Right lobe of liver (tissue), 6 donors: ENCODE measurements at regions not wholly inside any gene's neighbourhood (a gene's known extent, or its start where the extent isn't known, plus 50 kb on each side); places are given as distances from the start of the nearest gene placed in this dataset.

ENCODE experiments used
- ATAC-seq, 4 donors: fragments of 200-7000 bp; cut with Tn5 transposase; one replicate each; pipeline ENCODE4 v1.9.1; 2020; ENCODE audit warnings: mild to moderate bottlenecking in 4 of 4, moderate library complexity in 4 of 4
- DNase-seq, 3 donors: peaks; one replicate each; pipeline ENCODE4 v3.0.0-alpha.2; 2020
- H3K27ac ChIP-seq, 3 donors: fragments of 200-600 bp; one replicate each; pipeline ENCODE4 v1.8.0; 2022
- H3K27me3 ChIP-seq, 2 donors: fragments of 200-600 bp; one replicate each; pipeline ENCODE4 v1.8.0; 2022
- H3K36me3 ChIP-seq, 4 donors: fragments of 200-600 bp; sonication (generic) in 1 of 4; one replicate each; pipeline versions ENCODE4 v1.5.1 to v1.8.0; 2017 to 2022; ENCODE audit warnings: control low read depth in 1 of 4
- H3K4me1 ChIP-seq, 4 donors: fragments of 200-600 bp; sonication (generic) in 1 of 4; one replicate each; pipeline versions ENCODE4 v1.5.1 to v1.8.0; 2017 to 2022; ENCODE audit warnings: control low read depth in 1 of 4
- H3K4me3 ChIP-seq, 3 donors: fragments of 200-600 bp; one replicate each; pipeline ENCODE4 v1.8.0; 2022
- H3K9me3 ChIP-seq, 4 donors: fragments of 200-600 bp; sonication (generic) in 1 of 4; one replicate each; pipeline versions ENCODE4 v1.5.1 to v1.8.0; 2017 to 2022; ENCODE audit warnings: control low read depth in 1 of 4
- POLR2A ChIP-seq: fragments of 450-650 bp; IDR thresholded peaks from one replicate; pipeline ENCODE4 v1.6.1; 2017; ENCODE audit warnings: antibody characterized with exemption, mild to moderate bottlenecking
- WGBS: methylation state at CpG from one replicate; pipeline ENCODE4 v1.1.6; 2018; ENCODE audit warnings: low coverage, low lambda C conversion rate; ENCODE audit not compliant: insufficient coverage; ENCODE audit errors: missing lambda C conversion rate; 5-methylcytosine and 5-hydroxymethylcytosine counted together
- intact Hi-C, 2 donors: fragments of 100-400 bp; cut with DNase I; formaldehyde crosslinking; loops; one replicate each; pipeline versions ENCODE4 v1.11.2 to v1.14.1; 2022
- TF ChIP-seq, protein P1 (sequence below), 4 donors: fragments of 200-600 bp in 3 of 4; fragments of 450-650 bp in 1 of 4; IDR thresholded peaks; one replicate each; pipeline versions ENCODE4 v1.5.1 to v1.8.0; 2016 to 2022; ENCODE audit warnings: antibody characterized with exemption in 4 of 4, mild to moderate bottlenecking in 2 of 4
- donor health status: DM: no; HTN: yes; CAD: no.
- donor health status: DM: no; HTN: no; CAD: no.
- donor health status: DM: no; HTN: no; CAD: no.
- donor health status: DM: no; HTN: yes; CAD: no.
- donor health status: DM: no; HTN: yes; CAD: no.

DNA sequence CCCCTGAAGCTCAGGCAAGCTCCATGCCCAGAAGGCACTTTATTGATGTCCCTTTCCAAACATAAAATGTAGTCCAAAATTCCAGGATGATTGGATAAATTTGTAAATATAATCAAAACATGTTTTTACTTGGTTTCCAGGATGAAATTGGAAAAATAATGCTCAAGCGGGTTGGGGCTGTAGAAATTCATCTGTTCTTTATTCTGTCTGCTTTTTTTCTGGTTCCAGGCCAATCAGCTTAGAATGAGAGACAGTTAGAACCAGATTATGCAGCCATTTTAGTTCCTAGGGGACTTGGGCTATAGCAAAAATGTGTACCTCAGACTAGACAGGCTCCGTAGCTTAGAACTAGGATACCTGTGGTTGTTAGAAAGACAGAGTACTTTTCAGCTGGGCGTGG, 450.8 kb downstream of the MCTP2 start:
- H3K4me3 ChIP-seq = no peak overlapping the region
- no peaks in the 10 kb centered on the region for H3K4me1 ChIP-seq
- H3K27me3 ChIP-seq = no peaks in the 10 kb centered on the region
- DNase-seq = no peak
- ATAC-seq = no peak
- H3K27ac ChIP-seq = no peak overlapping the region
- no peaks in the 10 kb centered on the region for H3K9me3 ChIP-seq
- intact Hi-C loops = no loop called here
- 59% methylated on average over 3 of the region's 3 CpGs for WGBS
- no peaks in the 10 kb centered on the region for H3K36me3 ChIP-seq
- no peak for TF ChIP-seq POLR2A
- TF ChIP-seq, protein P1, sequence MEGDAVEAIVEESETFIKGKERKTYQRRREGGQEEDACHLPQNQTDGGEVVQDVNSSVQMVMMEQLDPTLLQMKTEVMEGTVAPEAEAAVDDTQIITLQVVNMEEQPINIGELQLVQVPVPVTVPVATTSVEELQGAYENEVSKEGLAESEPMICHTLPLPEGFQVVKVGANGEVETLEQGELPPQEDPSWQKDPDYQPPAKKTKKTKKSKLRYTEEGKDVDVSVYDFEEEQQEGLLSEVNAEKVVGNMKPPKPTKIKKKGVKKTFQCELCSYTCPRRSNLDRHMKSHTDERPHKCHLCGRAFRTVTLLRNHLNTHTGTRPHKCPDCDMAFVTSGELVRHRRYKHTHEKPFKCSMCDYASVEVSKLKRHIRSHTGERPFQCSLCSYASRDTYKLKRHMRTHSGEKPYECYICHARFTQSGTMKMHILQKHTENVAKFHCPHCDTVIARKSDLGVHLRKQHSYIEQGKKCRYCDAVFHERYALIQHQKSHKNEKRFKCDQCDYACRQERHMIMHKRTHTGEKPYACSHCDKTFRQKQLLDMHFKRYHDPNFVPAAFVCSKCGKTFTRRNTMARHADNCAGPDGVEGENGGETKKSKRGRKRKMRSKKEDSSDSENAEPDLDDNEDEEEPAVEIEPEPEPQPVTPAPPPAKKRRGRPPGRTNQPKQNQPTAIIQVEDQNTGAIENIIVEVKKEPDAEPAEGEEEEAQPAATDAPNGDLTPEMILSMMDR (IDR thresholded peaks at IDR 0.05) = no peak

DNA sequence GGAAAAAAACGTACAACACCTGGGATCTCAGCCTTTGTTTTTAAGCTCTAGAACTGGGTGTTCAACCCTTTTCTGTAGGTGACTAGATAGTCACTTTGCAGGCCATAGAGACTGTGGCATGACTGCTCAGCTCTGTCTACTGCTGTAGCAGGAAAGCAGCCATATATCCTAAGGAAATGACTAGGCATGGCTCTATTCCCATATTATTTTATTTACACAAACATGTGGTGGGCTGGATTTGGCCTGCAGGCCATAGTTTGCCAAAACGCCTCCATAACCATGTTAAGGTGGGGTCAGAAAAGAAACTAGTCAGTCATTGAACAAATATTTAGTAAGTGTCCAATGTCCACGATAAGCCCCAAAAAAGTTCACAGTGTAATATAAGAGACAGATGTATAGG, 452.5 kb downstream of the MCTP2 start:
- Histone ChIP-seq H3K27me3 (no peaks in the 10 kb centered on the region), H3K9me3 (no peaks in the 10 kb centered on the region), H3K4me3 (no peak overlapping the region), H3K4me1 (no peaks in the 10 kb centered on the region), H3K27ac (no peak overlapping the region), H3K36me3 (no peaks in the 10 kb centered on the region)
- WGBS = 24% methylated on average over 3 of the region's 3 CpGs
- intact Hi-C loops = no loop called here
- TF ChIP-seq POLR2A = no peak
- TF ChIP-seq, protein P1 (IDR thresholded peaks at IDR 0.05) = no peak
- DNase-seq = no peak
- ATAC-seq = no peak

DNA sequence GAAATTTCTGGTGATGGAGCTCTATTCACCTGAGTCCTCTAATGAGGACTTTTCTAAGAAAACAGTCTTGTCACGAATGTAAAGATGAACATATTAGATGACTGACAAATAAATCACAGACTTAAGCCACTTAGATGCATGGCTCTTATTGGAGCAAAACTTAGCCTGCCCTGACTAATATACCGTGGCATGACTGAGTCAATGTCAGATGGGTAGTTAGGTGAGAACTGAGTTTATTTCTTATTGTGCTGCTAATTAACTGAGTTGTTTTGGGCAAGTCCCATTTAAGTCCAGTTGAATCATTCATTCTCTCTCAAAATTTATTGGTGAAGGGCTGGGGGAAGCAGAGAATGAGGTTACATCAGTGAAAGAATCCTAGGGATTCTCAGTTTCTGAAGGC, 459.8 kb downstream of the MCTP2 start:
- Histone ChIP-seq H3K36me3 (no peaks in the 10 kb centered on the region), H3K4me1 (no peaks in the 10 kb centered on the region), H3K9me3 (no peaks in the 10 kb centered on the region), H3K27ac (no peak overlapping the region), H3K4me3 (no peak overlapping the region), H3K27me3 (no peaks in the 10 kb centered on the region)
- WGBS = 56% methylated on average over 2 of the region's 2 CpGs
- ATAC-seq = no peak
- TF ChIP-seq POLR2A = no peak
- TF ChIP-seq, protein P1 (IDR thresholded peaks at IDR 0.05) = no peak
- DNase-seq = no peak
- intact Hi-C loops = no loop called here

DNA sequence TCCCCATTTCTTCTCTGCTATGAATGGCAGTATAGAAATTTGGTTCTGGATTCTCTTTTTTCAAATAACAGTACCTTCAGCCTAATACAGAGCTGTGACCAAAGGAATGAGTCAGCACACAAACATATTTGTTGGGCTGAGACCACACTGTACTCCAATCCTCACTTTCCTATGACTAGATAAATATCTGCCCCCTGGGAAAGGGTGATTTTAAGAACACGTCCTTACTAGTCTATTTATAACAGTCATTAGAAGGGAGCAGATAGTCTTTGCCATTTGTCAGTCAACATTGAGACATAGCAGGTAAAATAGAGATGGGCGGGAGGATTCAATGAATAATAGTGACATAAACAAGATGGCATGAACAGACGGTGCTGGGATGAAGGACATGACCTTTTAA, 461.3 kb downstream of the MCTP2 start:
- intact Hi-C loops = no loop called here
- H3K9me3 ChIP-seq = no peaks in the 10 kb centered on the region
- no peaks in the 10 kb centered on the region for H3K4me1 ChIP-seq
- DNase-seq = no peak
- no peaks in the 10 kb centered on the region for H3K36me3 ChIP-seq
- TF ChIP-seq, protein P1 (IDR thresholded peaks at IDR 0.05) = no peak
- TF ChIP-seq POLR2A = no peak
- no peak overlapping the region for H3K4me3 ChIP-seq
- WGBS = 61% methylated on average over 3 of the region's 3 CpGs
- no peak for ATAC-seq
- H3K27ac ChIP-seq = no peak overlapping the region
- no peaks in the 10 kb centered on the region for H3K27me3 ChIP-seq

DNA sequence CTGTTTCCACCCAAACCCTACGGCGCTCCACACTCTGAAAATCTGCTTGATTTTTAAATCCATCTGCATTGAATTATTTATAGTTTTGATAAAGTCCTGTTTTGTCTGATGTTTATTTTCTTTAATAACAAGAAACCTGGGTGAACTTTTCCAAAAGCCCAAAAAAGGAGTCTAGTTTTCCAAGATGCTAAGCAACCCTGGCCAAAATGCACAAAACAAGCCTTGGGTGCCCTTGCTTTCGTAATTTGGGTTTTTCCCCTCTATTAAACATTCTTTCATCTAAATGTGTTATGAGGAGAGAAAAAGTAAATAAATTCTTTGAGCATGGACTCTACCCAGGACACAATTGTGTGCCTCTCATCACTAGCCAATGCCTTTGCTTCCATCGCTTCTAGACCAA, 468.9 kb downstream of the MCTP2 start:
- Histone ChIP-seq H3K4me3 (no peak overlapping the region), H3K27ac (no peak overlapping the region), H3K9me3 (no peaks in the 10 kb centered on the region), H3K4me1 (no peaks in the 10 kb centered on the region), H3K36me3 (no peaks in the 10 kb centered on the region), H3K27me3 (no peaks in the 10 kb centered on the region)
- 72% methylated on average over 3 of the region's 4 CpGs for WGBS
- ATAC-seq (no peak), DNase-seq (no peak)
- TF ChIP-seq, protein P1 (IDR thresholded peaks at IDR 0.05) = no peak
- no peak for TF ChIP-seq POLR2A
- intact Hi-C loops = no loop called here
